LNCAP (cell line): ENCODE measurements at regions not wholly inside any gene's neighbourhood (a gene's known extent, or its start where the extent isn't known, plus 50 kb on each side); places are given as distances from the start of the nearest gene placed in this dataset.

Experiments used
- TF ChIP-seq, protein P1 (sequence below): fragments of 450-650 bp; IDR thresholded peaks from 2 replicates; pipeline ENCODE4 v1.5.1; 2017; ENCODE audit warnings: mild to moderate bottlenecking

DNA sequence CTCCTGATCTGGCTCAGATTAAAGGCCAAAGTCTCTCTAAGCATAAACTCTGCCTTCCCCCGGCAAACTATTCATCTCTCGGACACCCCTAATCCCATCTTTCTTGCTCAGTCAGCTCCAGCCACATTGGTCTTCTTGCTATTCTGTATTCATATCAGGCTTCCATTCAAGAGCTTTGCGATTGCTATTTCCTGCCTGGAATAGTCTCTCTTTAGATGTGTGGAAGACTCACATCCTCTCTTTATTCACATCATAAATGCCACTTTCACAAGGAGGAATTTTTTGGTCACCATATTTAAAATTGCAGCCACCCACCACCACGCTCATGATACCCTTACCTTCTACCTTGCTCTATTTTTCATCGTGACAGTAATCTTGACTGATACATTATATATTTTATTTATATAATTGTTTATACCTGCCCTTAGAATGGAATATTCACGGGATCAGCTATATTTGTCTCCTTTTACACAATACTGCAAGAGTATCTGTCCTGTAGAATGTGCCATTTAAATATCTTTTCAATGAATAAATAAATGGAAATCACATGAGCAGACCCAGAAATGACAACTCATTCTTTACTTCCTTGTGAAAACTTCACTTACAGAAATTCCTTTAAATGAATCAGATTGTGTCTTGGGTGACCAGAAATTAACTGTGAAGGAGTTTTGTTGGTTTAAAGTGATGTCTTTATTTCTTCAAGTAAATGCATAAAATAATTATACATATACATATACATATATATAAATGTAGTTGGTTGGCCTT lies 780.6 kb upstream of the FLRT2 start:
- TF ChIP-seq, protein P1, sequence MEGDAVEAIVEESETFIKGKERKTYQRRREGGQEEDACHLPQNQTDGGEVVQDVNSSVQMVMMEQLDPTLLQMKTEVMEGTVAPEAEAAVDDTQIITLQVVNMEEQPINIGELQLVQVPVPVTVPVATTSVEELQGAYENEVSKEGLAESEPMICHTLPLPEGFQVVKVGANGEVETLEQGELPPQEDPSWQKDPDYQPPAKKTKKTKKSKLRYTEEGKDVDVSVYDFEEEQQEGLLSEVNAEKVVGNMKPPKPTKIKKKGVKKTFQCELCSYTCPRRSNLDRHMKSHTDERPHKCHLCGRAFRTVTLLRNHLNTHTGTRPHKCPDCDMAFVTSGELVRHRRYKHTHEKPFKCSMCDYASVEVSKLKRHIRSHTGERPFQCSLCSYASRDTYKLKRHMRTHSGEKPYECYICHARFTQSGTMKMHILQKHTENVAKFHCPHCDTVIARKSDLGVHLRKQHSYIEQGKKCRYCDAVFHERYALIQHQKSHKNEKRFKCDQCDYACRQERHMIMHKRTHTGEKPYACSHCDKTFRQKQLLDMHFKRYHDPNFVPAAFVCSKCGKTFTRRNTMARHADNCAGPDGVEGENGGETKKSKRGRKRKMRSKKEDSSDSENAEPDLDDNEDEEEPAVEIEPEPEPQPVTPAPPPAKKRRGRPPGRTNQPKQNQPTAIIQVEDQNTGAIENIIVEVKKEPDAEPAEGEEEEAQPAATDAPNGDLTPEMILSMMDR, result no peak

DNA sequence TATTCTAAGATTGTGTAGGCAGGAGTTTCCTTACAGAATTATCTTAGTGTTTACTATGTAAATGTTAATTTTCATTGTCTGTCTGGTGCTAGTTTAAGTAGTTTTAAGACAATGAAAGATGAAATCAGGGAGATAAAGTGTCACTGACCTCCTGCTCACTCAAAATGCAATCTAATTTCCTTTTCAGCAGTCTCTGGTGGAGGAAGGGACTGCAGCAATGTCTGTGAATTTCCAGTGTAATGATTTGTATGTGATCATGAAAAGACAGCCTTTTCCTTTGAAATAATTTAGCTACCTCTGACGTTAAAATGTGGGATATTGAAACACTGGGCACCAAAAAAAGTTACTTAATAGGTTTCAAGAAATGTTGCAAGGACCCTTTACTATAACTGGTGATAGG lies 779.7 kb upstream of the FLRT2 start:
- TF ChIP-seq, protein P1, result no peak

- TF ChIP-seq, protein P1, result no peak
Measured at GRCh38 chr14:84750763-84751554, 779.0 kb upstream of the FLRT2 start.

DNA sequence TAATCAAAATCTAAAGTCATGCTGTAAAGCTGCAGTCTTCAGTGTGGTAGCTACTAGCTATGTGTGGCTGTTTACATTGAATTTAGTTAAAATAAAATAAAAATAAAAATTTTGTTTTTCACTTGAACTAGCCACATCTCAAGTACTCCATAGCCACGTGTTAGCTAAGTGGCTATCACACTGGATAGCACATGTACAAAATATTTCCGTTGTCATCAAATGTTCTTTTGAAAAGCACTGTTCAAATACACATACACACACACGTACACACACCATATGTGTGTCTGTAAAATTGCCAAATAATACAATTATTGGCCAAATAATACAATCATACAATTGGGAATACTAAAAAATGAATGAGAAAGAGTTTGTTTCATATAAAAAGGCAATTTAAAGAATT lies 778.2 kb upstream of the FLRT2 start:
- TF ChIP-seq, protein P1, result no peak

DNA sequence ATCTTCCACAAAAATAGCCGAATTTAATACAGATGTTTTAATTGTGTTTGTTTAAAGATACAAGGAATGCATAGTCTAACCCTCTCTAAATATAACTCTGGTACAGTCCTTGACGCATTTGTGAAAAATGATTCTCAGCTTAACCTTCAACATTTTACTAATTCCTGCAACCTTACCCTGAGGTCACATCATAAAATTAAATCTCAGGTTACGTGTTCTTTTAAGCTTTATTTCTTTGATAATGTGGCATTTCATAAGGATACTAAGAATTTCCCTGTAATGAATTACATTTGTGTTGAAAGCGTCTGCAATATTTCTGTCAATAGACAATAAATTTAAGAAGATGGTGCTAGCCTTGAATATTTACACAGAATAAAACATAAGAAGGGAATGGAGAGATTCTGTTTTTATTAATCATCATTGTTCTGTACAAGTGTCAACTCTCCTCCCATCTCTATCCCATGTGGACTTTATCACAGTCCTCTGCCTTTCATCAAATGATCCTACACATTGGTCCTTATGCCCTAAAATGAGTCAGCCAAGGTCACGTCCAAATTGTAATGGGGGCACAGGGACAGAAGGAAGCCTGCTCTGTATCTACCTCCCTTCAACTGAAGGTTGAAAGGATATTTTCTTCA lies 769.3 kb upstream of the FLRT2 start:
- TF ChIP-seq, protein P1, result no peak

GRCh38 chr14:84767434-84767833 lies 762.5 kb upstream of the FLRT2 start:
- TF ChIP-seq, protein P1, result no peak

GRCh38 chr14:84770030-84770429 lies 759.9 kb upstream of the FLRT2 start:
- TF ChIP-seq, protein P1, result no peak
